Trophoblast cell (in vitro differentiated cells and primary cell): ENCODE measurements at regions not wholly inside any gene's neighbourhood (a gene's known extent, or its start where the extent isn't known, plus 50 kb on each side); places are given as distances from the start of the nearest gene placed in this dataset.

Source experiments
- DNase-seq, 2 donors: peaks; one replicate each; pipeline ENCODE4 v3.0.0-alpha.2; 2016
- H2AFZ ChIP-seq: 2 replicates; pipeline ENCODE4 v1.6.1; 2013; ENCODE audit warnings: low read length, moderate library complexity, mild to moderate bottlenecking; ENCODE audit not compliant: insufficient read depth, poor library complexity
- H2AK5ac ChIP-seq: 2 replicates; pipeline ENCODE4 v1.6.1; 2013; ENCODE audit warnings: mild to moderate bottlenecking, low read length
- H2BK120ac ChIP-seq: 2 replicates; pipeline ENCODE4 v1.6.1; 2013; ENCODE audit warnings: low read length, mild to moderate bottlenecking, moderate library complexity; ENCODE audit not compliant: insufficient read depth, poor library complexity
- H2BK12ac ChIP-seq: 2 replicates; pipeline ENCODE4 v1.6.1; 2013; ENCODE audit warnings: mild to moderate bottlenecking, low read length, moderate library complexity
- H2BK5ac ChIP-seq: 2 replicates; pipeline ENCODE4 v1.6.1; 2013; ENCODE audit warnings: low read length, low read depth, moderate library complexity, mild to moderate bottlenecking; ENCODE audit not compliant: poor library complexity
- H3K14ac ChIP-seq: 2 replicates; pipeline ENCODE4 v1.6.1; 2013; ENCODE audit warnings: mild to moderate bottlenecking, low read length
- H3K18ac ChIP-seq: 2 replicates; pipeline ENCODE4 v1.6.1; 2013; ENCODE audit warnings: mild to moderate bottlenecking, low read length
- H3K23ac ChIP-seq: 2 replicates; pipeline ENCODE4 v1.6.1; 2013; ENCODE audit warnings: low read length
- H3K27ac ChIP-seq: 2 replicates; pipeline ENCODE4 v1.5.1; 2013; ENCODE audit warnings: low read depth, mild to moderate bottlenecking, inconsistent platforms, low read length, moderate library complexity
- H3K27me3 ChIP-seq: 2 replicates; pipeline ENCODE4 v1.6.1; 2013; ENCODE audit warnings: inconsistent platforms, mild to moderate bottlenecking, low read length, moderate library complexity; ENCODE audit not compliant: insufficient read depth
- H3K36me3 ChIP-seq, 2 experiments: 1 replicate in 1 of 2; 2 replicates in 1 of 2; pipeline ENCODE4 v1.6.1; 2013; ENCODE audit warnings: low read length in 2 of 2, mild to moderate bottlenecking in 2 of 2, moderate library complexity in 1 of 2; ENCODE audit not compliant: insufficient read depth in 2 of 2, control insufficient read depth in 1 of 2
- H3K4ac ChIP-seq: 2 replicates; pipeline ENCODE4 v1.6.1; 2013; ENCODE audit warnings: low read depth, mild to moderate bottlenecking, low read length, moderate library complexity
- H3K4me1 ChIP-seq, 2 experiments: 1 replicate in 1 of 2; 2 replicates in 1 of 2; pipeline ENCODE4 v1.6.1; 2013; ENCODE audit warnings: low read length in 2 of 2, mild to moderate bottlenecking in 2 of 2, moderate library complexity in 1 of 2; ENCODE audit not compliant: insufficient read depth in 2 of 2, control insufficient read depth in 1 of 2
- H3K4me2 ChIP-seq: 2 replicates; pipeline ENCODE4 v1.6.1; 2013; ENCODE audit warnings: inconsistent platforms, mild to moderate bottlenecking, low read length, moderate library complexity
- H3K4me3 ChIP-seq: 2 replicates; pipeline ENCODE4 v1.5.1; 2013; ENCODE audit warnings: mild to moderate bottlenecking, low read depth, low read length, inconsistent platforms
- H3K79me1 ChIP-seq: one replicate; pipeline ENCODE4 v1.6.1; 2013; ENCODE audit warnings: low read length
- H3K79me2 ChIP-seq: 2 replicates; pipeline ENCODE4 v1.6.1; 2013; ENCODE audit warnings: low read length, mild to moderate bottlenecking; ENCODE audit not compliant: control insufficient read depth, insufficient read depth, poor library complexity
- H3K9ac ChIP-seq: 2 replicates; pipeline ENCODE4 v1.6.1; 2013; ENCODE audit warnings: mild to moderate bottlenecking, low read length
- H3K9me3 ChIP-seq: 2 replicates; pipeline ENCODE4 v1.6.1; 2013; ENCODE audit warnings: low read depth, mild to moderate bottlenecking, control low read depth, inconsistent platforms, low read length; ENCODE audit not compliant: insufficient read depth
- H4K12ac ChIP-seq: 2 replicates; pipeline ENCODE4 v1.6.1; 2013; ENCODE audit warnings: low read depth, mild to moderate bottlenecking, low read length, moderate library complexity
- H4K8ac ChIP-seq: 2 replicates; pipeline ENCODE4 v1.6.1; 2013; ENCODE audit warnings: low read depth, mild to moderate bottlenecking, low read length, moderate library complexity
- H4K91ac ChIP-seq: one replicate; pipeline ENCODE4 v1.6.1; 2013; ENCODE audit warnings: low read depth, mild to moderate bottlenecking, low read length, moderate library complexity
- WGBS: extraction: QIAGEN DNeasy Blood & Tissue Kit; methylation state at CpG from one replicate; pipeline ENCODE4 v1.1.7; 2013; ENCODE audit warnings: missing lambda C conversion rate; ENCODE audit not compliant: insufficient read length, insufficient coverage; ENCODE audit errors: extremely low coverage; 5-methylcytosine and 5-hydroxymethylcytosine counted together

- no peaks in the 10 kb centered on the region for H3K4me1 ChIP-seq
- no peaks in the 10 kb centered on the region for H3K27me3 ChIP-seq
- no peak overlapping the region for H2BK120ac ChIP-seq
- no peak for DNase-seq
- no peak overlapping the region for H2AFZ ChIP-seq
- no peaks in the 10 kb centered on the region for H3K36me3 ChIP-seq
- H2AK5ac ChIP-seq, result no peak overlapping the region
- no peak overlapping the region for H3K4me2 ChIP-seq
- H3K27ac ChIP-seq, result no peak overlapping the region
- no peak overlapping the region for H4K8ac ChIP-seq
- no peaks in the 10 kb centered on the region for H3K9me3 ChIP-seq
- H3K18ac ChIP-seq, result no peak overlapping the region
- H3K4me3 ChIP-seq, result no peak overlapping the region
- no peak overlapping the region for H2BK12ac ChIP-seq
- H2BK5ac ChIP-seq, result no peak overlapping the region
- no peak overlapping the region for H4K12ac ChIP-seq
- H3K79me1 ChIP-seq, result no peaks in the 10 kb centered on the region
- no peak overlapping the region for H3K4ac ChIP-seq
- no CpG with 5 or more reads among the region's 2 CpGs for WGBS
- no peak overlapping the region for H3K23ac ChIP-seq
- no peaks in the 10 kb centered on the region for H3K79me2 ChIP-seq
- H4K91ac ChIP-seq, result no peak overlapping the region
- no peak overlapping the region for H3K9ac ChIP-seq
- H3K14ac ChIP-seq, result no peak overlapping the region
Observed at GRCh38 chr12:90423965-90424364, 531.0 kb downstream of the CCER1 start.

- Histone ChIP-seq H3K27ac (no peak overlapping the region), H3K79me2 (no peaks in the 10 kb centered on the region), H4K12ac (no peak overlapping the region), H3K9ac (no peak overlapping the region), H3K79me1 (no peaks in the 10 kb centered on the region), H3K27me3 (no peaks in the 10 kb centered on the region), H3K18ac (no peak overlapping the region), H3K9me3 (no peaks in the 10 kb centered on the region), H2BK5ac (no peak overlapping the region), H4K91ac (no peak overlapping the region), H3K4me3 (no peak overlapping the region), H2AK5ac (no peak overlapping the region), H3K23ac (no peak overlapping the region), H3K4me1 (no peaks in the 10 kb centered on the region), H3K4ac (no peak overlapping the region), H3K14ac (no peak overlapping the region), H2BK12ac (no peak overlapping the region), H4K8ac (no peak overlapping the region), H3K4me2 (no peak overlapping the region), H2AFZ (no peak overlapping the region), H2BK120ac (no peak overlapping the region), H3K36me3 (no peaks in the 10 kb centered on the region)
- no CpG with 5 or more reads among the region's 33 CpGs for WGBS
- no peak for DNase-seq
Observed at GRCh38 chr12:90410962-90411361, 544.0 kb downstream of the CCER1 start.

- no peak overlapping the region for H3K4me3 ChIP-seq
- no peaks in the 10 kb centered on the region for H3K79me2 ChIP-seq
- no peaks in the 10 kb centered on the region for H3K27me3 ChIP-seq
- no peak overlapping the region for H4K12ac ChIP-seq
- H3K79me1 ChIP-seq, result no peaks in the 10 kb centered on the region
- H3K4ac ChIP-seq, result no peak overlapping the region
- H2BK120ac ChIP-seq, result no peak overlapping the region
- H2AK5ac ChIP-seq, result no peak overlapping the region
- H2AFZ ChIP-seq, result no peak overlapping the region
- no peak overlapping the region for H3K18ac ChIP-seq
- no peak overlapping the region for H3K23ac ChIP-seq
- whole genome bisulfite sequencing, result no CpG with 5 or more reads among the region's 2 CpGs
- H4K8ac ChIP-seq, result no peak overlapping the region
- H3K36me3 ChIP-seq, result no peaks in the 10 kb centered on the region
- H3K4me1 ChIP-seq, result no peaks in the 10 kb centered on the region
- H3K4me2 ChIP-seq, result no peak overlapping the region
- DNase-seq, result no peak
- no peak overlapping the region for H4K91ac ChIP-seq
- no peak overlapping the region for H3K27ac ChIP-seq
- no peak overlapping the region for H2BK5ac ChIP-seq
- H3K9me3 ChIP-seq, result no peaks in the 10 kb centered on the region
- no peak overlapping the region for H2BK12ac ChIP-seq
- H3K14ac ChIP-seq, result no peak overlapping the region
- no peak overlapping the region for H3K9ac ChIP-seq
Observed at GRCh38 chr12:90407841-90408240, 547.1 kb downstream of the CCER1 start.

GRCh38 chr12:90404071-90404470 lies 550.9 kb downstream of the CCER1 start:
- H3K9me3 ChIP-seq, result no peaks in the 10 kb centered on the region
- no peak overlapping the region for H3K23ac ChIP-seq
- no peak overlapping the region for H2BK12ac ChIP-seq
- no peak overlapping the region for H4K91ac ChIP-seq
- H2AFZ ChIP-seq, result no peak overlapping the region
- H4K12ac ChIP-seq, result no peak overlapping the region
- H3K4ac ChIP-seq, result no peak overlapping the region
- no peak overlapping the region for H3K18ac ChIP-seq
- H3K4me2 ChIP-seq, result no peak overlapping the region
- no peak for DNase-seq
- no peak overlapping the region for H2BK5ac ChIP-seq
- no peaks in the 10 kb centered on the region for H3K79me1 ChIP-seq
- no peaks in the 10 kb centered on the region for H3K79me2 ChIP-seq
- no peak overlapping the region for H2BK120ac ChIP-seq
- no peak overlapping the region for H4K8ac ChIP-seq
- no peak overlapping the region for H2AK5ac ChIP-seq
- no peak overlapping the region for H3K14ac ChIP-seq
- H3K36me3 ChIP-seq, result no peaks in the 10 kb centered on the region
- H3K9ac ChIP-seq, result no peak overlapping the region
- H3K27me3 ChIP-seq, result no peaks in the 10 kb centered on the region
- H3K4me3 ChIP-seq, result no peak overlapping the region
- no peaks in the 10 kb centered on the region for H3K4me1 ChIP-seq
- H3K27ac ChIP-seq, result no peak overlapping the region

GRCh38 chr12:90401185-90401584 lies 553.8 kb downstream of the CCER1 start:
- Histone ChIP-seq H3K27ac (no peak overlapping the region), H3K9me3 (no peaks in the 10 kb centered on the region), H2BK12ac (no peak overlapping the region), H2BK120ac (no peak overlapping the region), H3K4me1 (no peaks in the 10 kb centered on the region), H3K36me3 (no peaks in the 10 kb centered on the region), H3K27me3 (no peaks in the 10 kb centered on the region), H2AK5ac (no peak overlapping the region), H3K79me2 (no peaks in the 10 kb centered on the region), H3K4me3 (no peak overlapping the region), H3K79me1 (no peaks in the 10 kb centered on the region), H2AFZ (no peak overlapping the region), H3K14ac (no peak overlapping the region), H4K91ac (no peak overlapping the region), H2BK5ac (no peak overlapping the region), H3K18ac (no peak overlapping the region), H4K12ac (no peak overlapping the region), H4K8ac (no peak overlapping the region), H3K23ac (no peak overlapping the region), H3K9ac (no peak overlapping the region), H3K4ac (no peak overlapping the region), H3K4me2 (no peak overlapping the region)
- no CpG with 5 or more reads among the region's 2 CpGs for WGBS
- no peak for DNase-seq
